ENCODE measurements at regions not wholly inside any gene's neighbourhood (a gene's known extent, or its start where the extent isn't known, plus 50 kb on each side); places are given as distances from the start of the nearest gene placed in this dataset.

GRCh38 chr2:240290432-240291336, 144.8 kb upstream of the GPC1 start:
- TF ChIP-seq CTCF (IDR thresholded peaks at IDR 0.05; ENCODE audit: low read length) (no peak), EZH2phosphoT487 (IDR thresholded peaks at IDR 0.05; ENCODE audit: low read length) (no peak), EZH2 (optimal IDR thresholded peaks at IDR 0.05; ENCODE audit: low read depth, low read length) (no peak)
